GM19023 (cell line): ENCODE measurements at regions not wholly inside any gene's neighbourhood (a gene's known extent, or its start where the extent isn't known, plus 50 kb on each side); places are given as distances from the start of the nearest gene placed in this dataset.

ENCODE experiments used
- ATAC-seq: cut with Tn5 transposase; IDR thresholded peaks from one replicate; pipeline ENCODE4 v1.9.1; 2021; ENCODE audit warnings: mild to moderate bottlenecking, moderate library complexity; ENCODE audit not compliant: unreplicated experiment

DNA sequence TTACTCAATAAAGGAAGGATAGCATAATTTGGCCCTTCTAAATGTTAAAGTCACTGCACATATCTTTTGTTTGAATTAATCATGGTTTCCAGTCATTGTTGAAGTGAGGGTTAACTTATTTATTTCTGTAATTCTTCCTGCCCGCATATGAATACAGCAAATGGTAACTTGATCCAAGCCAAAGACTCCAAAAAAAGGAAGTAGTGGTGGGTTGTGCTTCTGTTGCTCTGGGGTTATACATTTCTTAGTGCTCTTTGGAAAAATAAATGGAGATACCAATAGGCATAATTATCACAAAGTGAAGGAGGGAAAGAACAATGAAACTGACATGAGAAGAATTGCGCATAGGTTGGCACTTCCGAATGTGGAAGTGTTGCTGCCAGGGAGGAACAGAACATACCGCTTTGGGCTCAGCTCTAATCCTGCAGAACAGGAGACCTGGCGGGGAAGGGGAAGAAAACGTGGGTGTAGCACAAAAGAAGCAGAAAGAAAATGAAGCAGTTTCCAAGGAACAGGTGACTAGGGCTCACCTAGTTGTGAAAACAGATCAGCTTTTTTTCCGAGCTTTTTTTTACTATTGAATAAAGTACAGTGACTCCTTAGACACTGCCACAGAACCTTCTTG, 69.7 kb upstream of the TAF11L2 start:
- ATAC-seq = no peak

DNA sequence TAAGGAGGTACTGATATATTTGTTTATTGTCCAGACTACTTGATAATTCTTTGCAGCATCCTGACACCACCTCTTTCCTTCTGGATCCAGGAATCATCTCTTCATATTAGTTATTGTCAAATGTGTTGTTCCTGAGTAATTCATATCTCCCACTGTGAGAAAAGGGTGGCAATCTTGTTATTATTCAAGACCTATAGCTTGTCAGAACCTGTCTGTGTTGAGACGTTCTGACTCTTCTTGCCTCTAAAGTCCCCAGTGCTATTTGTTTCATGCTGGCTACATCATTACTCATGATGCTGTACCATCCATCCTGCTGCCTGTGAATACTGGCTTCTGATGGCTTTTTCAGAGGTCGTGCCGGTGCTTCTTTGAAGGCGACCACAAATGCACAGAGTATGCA, 68.7 kb upstream of the TAF11L2 start:
- no peak for ATAC-seq

DNA sequence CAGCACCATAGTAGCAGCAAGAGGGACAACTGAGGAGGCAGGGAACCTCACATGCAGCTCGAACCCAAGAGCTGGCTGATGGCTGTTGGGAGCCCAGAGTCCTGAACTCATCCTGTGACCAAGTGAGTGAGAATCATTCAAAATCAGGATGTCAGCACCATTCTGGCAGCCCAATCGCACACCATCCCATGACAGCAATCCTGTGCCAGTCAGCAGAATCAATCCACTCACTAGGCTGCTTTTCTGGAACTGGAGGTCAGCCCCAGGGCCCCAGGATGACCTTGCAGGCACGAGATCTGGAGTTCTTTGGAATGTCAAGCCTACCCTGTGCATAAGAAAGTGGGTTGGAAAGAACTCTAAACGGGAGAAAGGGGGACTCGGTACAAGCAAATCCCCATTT, 67.8 kb upstream of the TAF11L2 start:
- no peak for ATAC-seq

DNA sequence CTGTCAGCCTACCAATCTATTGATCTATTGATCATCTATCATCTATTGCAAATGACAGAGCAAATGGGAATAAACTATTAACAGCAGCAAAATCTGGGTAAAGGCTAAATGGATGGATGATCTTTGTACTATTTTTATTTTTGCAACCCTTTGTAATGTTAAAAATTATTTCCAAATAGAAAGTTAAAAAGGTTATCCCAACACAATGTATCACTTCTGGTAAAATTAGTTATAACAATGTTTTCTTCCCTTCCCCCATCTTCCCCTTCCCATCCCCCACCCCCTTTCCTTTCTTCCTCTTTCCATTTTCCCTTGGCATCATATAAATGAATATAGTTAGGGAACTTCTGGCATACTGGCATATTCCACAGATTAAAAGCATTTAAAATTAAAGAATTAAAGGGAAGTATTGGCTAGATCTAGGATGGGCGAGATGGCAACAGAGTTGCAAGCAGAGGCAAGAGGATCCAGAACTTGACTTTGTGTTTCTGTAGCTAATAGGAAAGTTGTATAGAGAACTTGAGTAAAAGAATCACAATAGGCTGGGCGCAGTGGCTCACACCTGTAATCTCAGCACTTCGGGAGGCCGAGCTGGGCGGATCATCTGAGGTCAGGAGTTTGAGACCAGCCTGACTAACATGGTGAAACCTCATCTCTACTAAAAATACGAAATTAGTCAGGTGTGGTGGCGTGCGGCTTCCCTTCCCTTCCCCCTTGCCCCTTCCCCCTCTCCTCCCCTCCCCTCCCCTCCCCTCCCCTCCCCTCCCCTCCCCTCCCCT, 66.6 kb upstream of the TAF11L2 start:
- no peak for ATAC-seq

DNA sequence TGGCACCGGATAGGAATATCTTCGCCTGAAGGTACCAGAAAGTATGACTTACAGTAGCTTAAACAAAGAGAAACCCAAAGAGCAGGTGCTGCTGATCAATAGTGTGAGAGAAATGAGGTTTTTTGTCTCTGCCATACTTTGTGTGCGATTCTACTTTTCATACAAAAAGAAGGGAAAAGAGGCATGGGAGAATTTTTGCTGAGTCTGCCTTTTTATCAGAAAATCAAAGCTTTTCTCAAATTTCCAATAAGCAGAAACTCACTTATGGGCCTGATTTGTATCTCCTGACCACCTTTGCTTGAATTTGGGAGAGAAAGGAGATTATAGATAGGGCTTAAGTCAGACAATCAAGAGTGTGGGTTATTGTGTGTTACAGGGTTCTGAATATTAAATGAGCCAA, 65.5 kb upstream of the TAF11L2 start:
- no peak for ATAC-seq

DNA sequence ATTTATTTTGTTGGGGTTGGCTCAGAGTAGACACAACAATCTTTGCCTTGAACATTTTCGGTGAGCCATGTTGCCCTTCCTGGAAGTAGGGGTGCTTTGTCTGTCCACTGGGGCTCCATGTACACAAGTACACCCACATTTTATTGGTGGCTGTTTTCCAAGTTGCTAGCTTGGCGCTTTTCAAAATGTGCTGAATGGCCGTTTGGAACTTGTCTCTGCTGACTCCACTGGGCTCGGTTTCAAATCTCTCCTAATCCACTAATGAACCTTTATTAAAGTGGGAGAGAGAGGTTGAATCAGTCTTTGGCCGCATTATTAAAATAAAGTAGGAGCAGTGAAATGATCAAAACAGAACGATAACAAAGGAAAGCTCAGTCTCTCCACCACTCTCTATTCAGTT, 64.6 kb upstream of the TAF11L2 start:
- ATAC-seq = no peak

DNA sequence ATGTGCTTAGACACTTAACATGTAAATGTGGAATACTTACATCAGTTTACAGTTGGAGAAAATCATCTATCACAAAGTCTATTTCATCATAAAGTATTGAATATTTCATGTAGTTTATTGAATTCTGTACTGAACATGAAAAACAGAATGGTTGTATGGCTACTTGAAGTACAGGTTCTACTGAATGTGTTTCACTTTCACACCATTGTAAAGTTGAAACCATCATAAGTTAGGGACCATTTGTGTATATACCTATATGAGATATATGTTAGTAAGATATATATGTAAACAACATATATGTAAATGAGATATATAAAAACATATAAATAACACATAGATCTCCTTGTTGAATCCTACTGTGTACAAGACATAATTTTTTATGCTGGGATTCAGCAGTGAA, 63.0 kb upstream of the TAF11L2 start:
- no peak for ATAC-seq

DNA sequence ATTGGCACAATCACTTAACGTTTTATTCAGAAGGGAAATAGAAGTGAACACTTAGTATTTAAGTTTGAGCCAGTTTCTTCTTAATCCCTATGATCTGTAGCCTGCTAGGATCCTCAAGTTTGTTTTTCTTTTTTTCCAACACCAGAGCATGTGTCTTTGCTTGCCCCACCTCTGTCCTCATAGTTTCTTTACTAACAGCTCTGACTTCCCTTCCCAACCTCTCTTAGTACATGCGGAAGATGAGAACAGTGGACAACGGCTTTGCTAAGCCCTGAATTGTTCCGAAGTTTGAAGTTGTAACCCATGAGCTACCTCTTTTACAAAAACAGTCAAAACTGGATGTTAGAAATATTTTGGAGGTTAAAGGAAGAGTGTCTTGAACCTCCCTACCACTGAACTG, 61.7 kb upstream of the TAF11L2 start:
- ATAC-seq = peak; percentile 44

DNA sequence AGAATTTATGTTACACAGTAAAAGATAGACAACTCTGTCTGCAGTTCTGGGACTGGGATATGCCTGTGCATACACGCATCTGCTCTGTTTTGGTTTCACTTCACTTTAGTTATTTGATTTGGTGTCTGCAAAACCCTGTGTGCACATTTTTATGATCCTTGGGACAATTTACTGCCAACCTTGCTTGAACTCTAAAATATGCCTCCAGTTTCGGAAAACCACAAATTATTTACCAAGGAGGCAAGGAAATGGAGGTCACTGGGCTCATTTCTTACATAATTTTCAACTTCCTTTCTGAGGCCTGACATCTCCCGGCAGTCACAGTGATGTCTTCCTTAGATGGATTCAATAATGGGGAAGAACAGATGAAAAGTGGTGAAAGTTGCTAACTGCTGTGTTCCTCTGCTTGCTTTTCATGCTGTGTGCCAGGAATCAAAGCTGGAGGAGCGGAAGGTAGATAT, 61.2 kb upstream of the TAF11L2 start:
- peak; percentile 81 for ATAC-seq

DNA sequence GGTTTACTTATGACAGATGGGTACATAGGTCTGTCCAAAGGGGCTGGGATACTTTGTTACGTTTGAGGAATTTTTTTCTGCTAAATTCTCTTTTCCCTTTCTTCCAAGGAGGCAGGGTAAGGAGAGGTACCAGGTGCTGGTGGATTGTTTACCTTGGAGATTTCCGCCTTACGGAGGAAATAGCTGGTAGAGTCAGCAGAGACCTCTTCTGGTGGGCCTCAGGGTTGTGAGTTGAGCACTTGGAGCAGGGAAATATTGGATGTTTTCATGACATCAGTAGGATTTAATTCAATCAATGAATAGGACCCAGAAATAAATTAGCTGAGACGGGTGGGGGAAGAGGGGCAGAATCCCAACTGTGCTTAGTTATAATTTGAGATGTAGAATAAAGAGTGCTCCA, 60.0 kb upstream of the TAF11L2 start:
- no peak for ATAC-seq

DNA sequence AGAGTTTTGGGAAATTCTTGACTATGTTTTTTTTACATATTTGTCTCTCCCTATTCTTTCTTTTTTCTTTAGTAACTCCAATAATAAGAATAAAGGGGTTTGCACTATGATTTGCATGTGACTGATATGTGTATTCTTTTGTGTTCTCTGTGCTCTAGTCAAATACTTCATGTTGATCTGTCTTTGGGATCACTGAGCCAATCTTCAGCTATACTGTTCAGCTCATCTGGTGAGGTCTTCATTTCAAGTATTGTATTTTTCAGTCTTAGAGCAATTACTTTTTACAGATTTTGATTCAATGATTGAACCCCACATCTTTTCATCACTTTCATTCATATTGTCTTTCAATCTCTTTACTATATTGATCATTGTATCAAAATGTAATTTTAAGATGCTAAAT, 58.1 kb upstream of the TAF11L2 start:
- ATAC-seq = no peak

DNA sequence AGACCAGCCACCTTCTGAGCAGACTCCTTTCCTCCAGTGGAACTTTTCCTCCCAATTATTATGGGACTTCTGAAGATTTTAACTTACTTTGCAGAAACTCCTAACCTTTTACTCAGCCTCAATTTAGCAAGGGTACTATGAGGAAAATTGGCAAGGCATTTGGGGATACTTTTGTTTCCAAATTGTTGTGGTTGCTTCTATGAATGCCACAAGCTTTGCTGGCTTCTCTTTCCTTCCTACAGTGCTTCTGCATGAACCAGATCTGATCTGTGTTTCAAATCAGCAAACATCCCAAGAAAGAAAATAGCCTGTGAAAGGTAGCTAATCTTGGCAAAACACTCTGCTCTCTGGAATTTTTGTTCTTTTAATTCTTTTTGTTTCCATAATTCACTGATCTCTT, 57.3 kb upstream of the TAF11L2 start:
- ATAC-seq = no peak

DNA sequence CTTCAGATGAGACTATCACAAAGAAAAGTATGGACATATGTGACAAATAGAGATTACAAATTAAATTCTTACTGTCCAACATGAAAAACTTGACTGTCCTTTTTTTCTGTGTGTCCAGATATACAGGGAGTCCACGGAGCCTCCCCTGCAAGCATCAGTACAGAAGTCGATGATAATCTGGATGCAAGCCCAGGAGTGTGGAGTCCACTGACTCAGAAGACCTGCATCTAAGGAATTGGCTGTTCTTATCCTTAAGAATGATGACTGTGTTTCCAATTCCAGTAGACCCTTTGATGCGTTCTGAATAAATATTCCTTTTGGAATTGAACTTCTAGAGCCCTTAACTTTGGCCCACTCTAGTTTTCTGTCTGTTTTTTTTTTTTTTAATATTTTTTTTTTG, 56.7 kb upstream of the TAF11L2 start:
- no peak for ATAC-seq

DNA sequence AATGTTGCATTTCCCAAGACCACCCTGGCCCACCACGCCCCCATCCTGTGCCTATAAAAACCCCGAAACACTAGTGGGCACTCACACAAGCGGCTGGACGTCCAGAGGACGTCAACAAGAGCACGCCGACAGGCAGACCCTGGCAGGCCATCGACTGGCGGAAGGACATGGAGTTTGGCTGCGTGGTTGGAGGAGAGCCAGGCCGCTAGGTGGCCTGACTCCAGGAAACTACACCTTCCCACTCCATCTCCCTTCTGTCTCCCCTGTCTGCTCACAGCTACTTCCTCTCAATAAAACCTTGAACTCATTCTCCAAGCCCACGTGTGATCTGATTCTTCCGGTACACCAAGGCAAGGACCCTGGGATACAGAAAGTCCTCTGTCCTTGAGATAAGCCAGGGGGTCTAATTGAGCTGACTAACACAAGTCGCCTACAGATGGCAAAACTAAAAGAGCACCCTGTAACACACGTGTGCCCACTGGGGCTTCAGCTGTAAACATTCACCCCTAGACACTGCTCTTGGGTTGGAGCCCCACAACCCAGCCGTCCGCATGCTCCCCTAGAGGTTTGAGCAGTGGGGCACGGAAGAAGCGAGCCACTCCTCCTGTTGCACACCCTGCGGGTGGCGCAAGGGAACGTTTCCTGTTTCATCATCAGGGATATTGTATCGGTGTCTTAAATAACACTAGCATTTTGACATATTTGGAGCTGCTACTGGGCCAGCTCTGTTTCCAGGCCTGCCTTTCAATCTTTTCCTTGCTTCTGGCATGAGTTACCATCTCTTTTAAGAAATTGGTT, 54.5 kb upstream of the TAF11L2 start:
- no peak for ATAC-seq

DNA sequence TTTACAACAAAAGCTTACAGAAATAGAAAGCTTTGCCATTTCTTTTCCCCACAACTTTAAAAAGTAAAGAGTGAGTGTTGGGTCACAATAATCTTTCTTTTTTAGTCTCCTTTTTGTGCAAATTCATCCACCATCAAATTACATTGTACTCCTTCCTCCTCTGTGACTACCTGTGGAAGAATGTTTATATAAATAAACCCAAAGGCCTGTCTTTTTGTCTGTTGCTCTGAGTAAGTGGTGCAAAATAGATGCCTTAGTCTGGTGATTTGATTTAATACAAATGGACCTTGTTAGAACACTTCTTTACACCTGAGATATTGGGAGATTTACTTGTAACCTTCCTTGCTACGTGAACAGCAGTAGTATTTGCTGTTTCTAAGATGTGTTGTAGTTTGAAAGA, 53.5 kb upstream of the TAF11L2 start:
- no peak for ATAC-seq

DNA sequence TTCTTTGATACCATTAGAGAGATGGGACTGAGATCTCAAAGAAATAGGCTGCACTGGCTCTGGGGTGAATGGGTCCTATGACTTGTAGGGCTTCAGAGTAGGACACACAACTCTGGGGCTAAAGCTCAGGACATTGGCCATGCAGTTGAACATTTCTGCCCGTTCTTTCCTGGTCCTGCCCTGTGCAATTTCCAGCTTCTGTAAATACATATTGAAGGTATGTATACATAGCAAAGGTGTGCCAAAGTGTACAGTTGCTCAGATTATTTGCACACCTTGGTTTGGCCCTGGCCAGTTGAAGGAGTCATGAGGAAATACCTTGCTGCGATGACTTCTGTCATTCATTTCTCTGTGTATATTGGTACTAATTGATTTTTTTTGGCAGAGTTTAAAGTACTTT, 52.8 kb upstream of the TAF11L2 start:
- ATAC-seq = no peak
